H9 (cell line): ENCODE measurements at regions not wholly inside any gene's neighbourhood (a gene's known extent, or its start where the extent isn't known, plus 50 kb on each side); places are given as distances from the start of the nearest gene placed in this dataset.

Experiments
- DNase-seq: peaks from one replicate; pipeline ENCODE4 v3.0.0-alpha.2; 2017
- H2AFZ ChIP-seq: one replicate; pipeline ENCODE4 v1.6.1; 2013; ENCODE audit warnings: mild to moderate bottlenecking, low read length, control low read depth, moderate library complexity
- H2AK5ac ChIP-seq: 2 replicates; pipeline ENCODE4 v1.6.1; 2013; ENCODE audit warnings: low read length, control low read depth, mixed read lengths; ENCODE audit not compliant: insufficient read length
- H2BK120ac ChIP-seq: one replicate; pipeline ENCODE4 v1.6.1; 2013; ENCODE audit warnings: low read depth, mild to moderate bottlenecking, low read length, control low read depth, inconsistent platforms; ENCODE audit not compliant: poor library complexity, severe bottlenecking
- H2BK12ac ChIP-seq: 2 replicates; pipeline ENCODE4 v1.6.1; 2013; ENCODE audit warnings: low read length, control low read depth, mixed read lengths, low read depth; ENCODE audit not compliant: insufficient read length
- H2BK15ac ChIP-seq: 2 replicates; pipeline ENCODE4 v1.6.1; 2013; ENCODE audit warnings: low read depth, low read length, control low read depth
- H2BK20ac ChIP-seq: one replicate; pipeline ENCODE4 v1.6.1; 2013; ENCODE audit warnings: low read depth, mild to moderate bottlenecking, low read length, control low read depth, inconsistent platforms; ENCODE audit not compliant: poor library complexity, severe bottlenecking
- H2BK5ac ChIP-seq: 2 replicates; pipeline ENCODE4 v1.6.1; 2013; ENCODE audit warnings: low read length, control low read depth, mixed read lengths; ENCODE audit not compliant: insufficient read length
- H3K14ac ChIP-seq: 2 replicates; pipeline ENCODE4 v1.6.1; 2013; ENCODE audit warnings: low read length, control low read depth; ENCODE audit not compliant: insufficient read depth
- H3K18ac ChIP-seq: 2 replicates; pipeline ENCODE4 v1.6.1; 2013; ENCODE audit warnings: low read depth, mild to moderate bottlenecking, mixed read lengths, low read length, control low read depth; ENCODE audit not compliant: insufficient read length
- H3K23ac ChIP-seq: 2 replicates; pipeline ENCODE4 v1.6.1; 2013; ENCODE audit warnings: low read length, control low read depth, mixed read lengths, low read depth; ENCODE audit not compliant: insufficient read length
- H3K23me2 ChIP-seq: 2 replicates; pipeline ENCODE4 v1.6.1; 2013; ENCODE audit warnings: low read depth, mild to moderate bottlenecking, mixed read lengths, low read length, control low read depth; ENCODE audit not compliant: insufficient read length, poor library complexity, severe bottlenecking
- H3K27ac ChIP-seq: 2 replicates; pipeline ENCODE4 v1.5.1; 2013; ENCODE audit warnings: low read length, control low read depth, mixed read lengths, low read depth; ENCODE audit not compliant: insufficient read length
- H3K27me3 ChIP-seq: 2 replicates; pipeline ENCODE4 v1.6.1; 2013; ENCODE audit warnings: low read length, control low read depth, inconsistent platforms; ENCODE audit not compliant: insufficient read depth
- H3K4ac ChIP-seq: 2 replicates; pipeline ENCODE4 v1.6.1; 2013; ENCODE audit warnings: low read depth, mild to moderate bottlenecking, control low read depth, inconsistent platforms, low read length, moderate library complexity
- H3K4me1 ChIP-seq: 2 replicates; pipeline ENCODE4 v1.6.1; 2013; ENCODE audit warnings: low read length, control low read depth, inconsistent platforms; ENCODE audit not compliant: insufficient read depth
- H3K4me2 ChIP-seq: 2 replicates; pipeline ENCODE4 v1.6.1; 2013; ENCODE audit warnings: low read length, control low read depth, mixed read lengths; ENCODE audit not compliant: insufficient read length, insufficient read depth
- H3K56ac ChIP-seq: 2 replicates; pipeline ENCODE4 v1.6.1; 2013; ENCODE audit warnings: low read depth, mild to moderate bottlenecking, mixed read lengths, low read length, control low read depth; ENCODE audit not compliant: insufficient read length
- H3K79me1 ChIP-seq: 2 replicates; pipeline ENCODE4 v1.6.1; 2013; ENCODE audit warnings: low read depth, mild to moderate bottlenecking, moderate library complexity, low read length, control low read depth, inconsistent platforms; ENCODE audit not compliant: insufficient read depth, poor library complexity, severe bottlenecking
- H3K79me2 ChIP-seq: 2 replicates; pipeline ENCODE4 v1.6.1; 2013; ENCODE audit warnings: low read length, control low read depth, inconsistent platforms; ENCODE audit not compliant: insufficient read depth
- H3K9ac ChIP-seq: 2 replicates; pipeline ENCODE4 v1.6.1; 2013; ENCODE audit warnings: low read length, control low read depth, mixed read lengths; ENCODE audit not compliant: insufficient read length; ENCODE audit errors: extremely low read depth
- H3K9me3 ChIP-seq: one replicate; pipeline ENCODE4 v1.6.1; 2013; ENCODE audit warnings: low read depth, low read length, inconsistent platforms; ENCODE audit not compliant: control insufficient read depth
- H3T11ph ChIP-seq: one replicate; pipeline ENCODE4 v1.6.1; 2013; ENCODE audit warnings: mild to moderate bottlenecking, low read length, control low read depth, inconsistent platforms
- H4K20me1 ChIP-seq: one replicate; pipeline ENCODE4 v1.6.1; 2013; ENCODE audit not compliant: control insufficient read depth, insufficient read length, insufficient read depth
- H4K5ac ChIP-seq: 2 replicates; pipeline ENCODE4 v1.6.1; 2013; ENCODE audit warnings: low read depth, mild to moderate bottlenecking, mixed read lengths, low read length, control low read depth; ENCODE audit not compliant: insufficient read length
- H4K8ac ChIP-seq: replicated peaks from 2 replicates; pipeline ENCODE4 v1.6.1; 2013; ENCODE audit warnings: low read length, control low read depth, mixed read lengths, low read depth; ENCODE audit not compliant: insufficient read length
- H4K91ac ChIP-seq: 2 replicates; pipeline ENCODE4 v1.6.1; 2013; ENCODE audit warnings: low read depth, mild to moderate bottlenecking, moderate library complexity, mixed read lengths, low read length, control low read depth; ENCODE audit not compliant: insufficient read length
- H3K27ac Mint-ChIP-seq, 3 experiments: 2 replicates in 2 of 3; 3 replicates in 1 of 3; pipeline ENCODE4 v1.8.0; 2020 to 2021; ENCODE audit warnings: mixed read lengths in 3 of 3, mild to moderate bottlenecking in 1 of 3, moderate library complexity in 1 of 3
- H3K27me3 Mint-ChIP-seq: 2 replicates; pipeline ENCODE4 v1.8.0; 2021; ENCODE audit warnings: low read depth, mild to moderate bottlenecking, moderate library complexity, mixed read lengths
- H3K36me3 Mint-ChIP-seq, 3 experiments: 2 replicates in 2 of 3; 3 replicates in 1 of 3; pipeline ENCODE4 v1.8.0; 2020 to 2021; ENCODE audit warnings: low read depth in 3 of 3, mixed read lengths in 3 of 3; ENCODE audit not compliant: insufficient read depth in 1 of 3
- H3K4me1 Mint-ChIP-seq, 2 experiments: 2 replicates each; pipeline ENCODE4 v1.8.0; 2020; ENCODE audit warnings: mixed read lengths in 2 of 2
- H3K4me3 Mint-ChIP-seq, 2 experiments: 2 replicates in 1 of 2; 3 replicates in 1 of 2; pipeline ENCODE4 v1.8.0; 2020 to 2021; ENCODE audit warnings: mild to moderate bottlenecking in 2 of 2, mixed read lengths in 2 of 2, moderate library complexity in 1 of 2
- H3K9me3 Mint-ChIP-seq, 2 experiments: 2 replicates in 1 of 2; 3 replicates in 1 of 2; pipeline ENCODE4 v1.8.0; 2020; ENCODE audit warnings: mild to moderate bottlenecking in 2 of 2, mixed read lengths in 2 of 2, moderate library complexity in 1 of 2
- TF ChIP-seq, protein P1 (sequence below): fragments of 200-600 bp; sonication (generic); conservative IDR thresholded peaks from 3 replicates; pipeline ENCODE4 v1.8.0; 2021; ENCODE audit warnings: antibody characterized with exemption, mild to moderate bottlenecking

DNA sequence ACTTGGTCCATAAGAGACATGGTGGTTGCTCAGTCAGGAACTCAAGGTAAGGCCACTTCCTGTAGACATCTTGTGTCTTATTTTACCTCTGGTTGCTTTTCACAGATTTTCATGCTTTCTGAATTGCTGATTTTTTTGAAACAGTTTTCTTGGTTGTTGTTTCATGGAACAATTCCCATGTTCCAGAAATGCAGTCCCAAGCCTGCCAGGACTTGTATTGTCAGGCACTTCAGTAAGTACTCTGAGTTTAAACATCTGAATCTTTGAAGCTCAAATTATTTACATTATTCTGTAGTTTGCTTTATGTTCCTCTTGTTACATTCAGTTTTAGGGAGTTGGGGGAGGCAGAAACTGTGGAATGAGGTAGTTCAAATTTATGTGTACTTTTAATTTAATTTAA, 290.2 kb downstream of the DMRT2 start:
- H4K5ac ChIP-seq, result no peak overlapping the region
- no peak overlapping the region for H3K18ac ChIP-seq
- no peak overlapping the region for H3K4me2 ChIP-seq
- H3T11ph ChIP-seq, result no peak overlapping the region
- Mint-ChIP-seq H3K9me3 (peaks cover 15 to 43% of the 10 kb centered on the region in 2 experiments), H3K27ac (no peak overlapping the region), H3K4me1 (no peaks in the 10 kb centered on the region), H3K27me3 (no peaks in the 10 kb centered on the region), H3K36me3 (peaks cover 0 to 7% (median 0%) of the 10 kb centered on the region in 3 experiments; a peak in 1 of 7 replicates), H3K4me3 (no peak overlapping the region)
- H2BK12ac ChIP-seq, result no peak overlapping the region
- no peaks in the 10 kb centered on the region for H3K79me2 ChIP-seq
- no peaks in the 10 kb centered on the region for H3K23me2 ChIP-seq
- no peak overlapping the region for H2BK120ac ChIP-seq
- H2BK20ac ChIP-seq, result no peak overlapping the region
- H2BK5ac ChIP-seq, result no peak overlapping the region
- TF ChIP-seq, protein P1, sequence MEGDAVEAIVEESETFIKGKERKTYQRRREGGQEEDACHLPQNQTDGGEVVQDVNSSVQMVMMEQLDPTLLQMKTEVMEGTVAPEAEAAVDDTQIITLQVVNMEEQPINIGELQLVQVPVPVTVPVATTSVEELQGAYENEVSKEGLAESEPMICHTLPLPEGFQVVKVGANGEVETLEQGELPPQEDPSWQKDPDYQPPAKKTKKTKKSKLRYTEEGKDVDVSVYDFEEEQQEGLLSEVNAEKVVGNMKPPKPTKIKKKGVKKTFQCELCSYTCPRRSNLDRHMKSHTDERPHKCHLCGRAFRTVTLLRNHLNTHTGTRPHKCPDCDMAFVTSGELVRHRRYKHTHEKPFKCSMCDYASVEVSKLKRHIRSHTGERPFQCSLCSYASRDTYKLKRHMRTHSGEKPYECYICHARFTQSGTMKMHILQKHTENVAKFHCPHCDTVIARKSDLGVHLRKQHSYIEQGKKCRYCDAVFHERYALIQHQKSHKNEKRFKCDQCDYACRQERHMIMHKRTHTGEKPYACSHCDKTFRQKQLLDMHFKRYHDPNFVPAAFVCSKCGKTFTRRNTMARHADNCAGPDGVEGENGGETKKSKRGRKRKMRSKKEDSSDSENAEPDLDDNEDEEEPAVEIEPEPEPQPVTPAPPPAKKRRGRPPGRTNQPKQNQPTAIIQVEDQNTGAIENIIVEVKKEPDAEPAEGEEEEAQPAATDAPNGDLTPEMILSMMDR, result no peak
- no peak overlapping the region for H3K9ac ChIP-seq
- H2AK5ac ChIP-seq, result no peak overlapping the region
- no peaks in the 10 kb centered on the region for H3K4me1 ChIP-seq
- H3K9me3 ChIP-seq, result peaks cover 14% of the 10 kb centered on the region
- no peaks in the 10 kb centered on the region for H3K27me3 ChIP-seq
- no peak overlapping the region for H2BK15ac ChIP-seq
- H4K91ac ChIP-seq, result no peak overlapping the region
- H3K14ac ChIP-seq, result no peak overlapping the region
- no peak overlapping the region for H3K4ac ChIP-seq
- H4K8ac ChIP-seq, result no peak overlapping the region
- DNase-seq, result no peak
- no peaks in the 10 kb centered on the region for H3K79me1 ChIP-seq
- no peak overlapping the region for H3K23ac ChIP-seq
- H4K20me1 ChIP-seq, result no peaks in the 10 kb centered on the region
- no peak overlapping the region for H2AFZ ChIP-seq
- no peak overlapping the region for H3K56ac ChIP-seq
- H3K27ac ChIP-seq, result no peak overlapping the region
